Vagina (tissue), 2 donors: ENCODE measurements at regions not wholly inside any gene's neighbourhood (a gene's known extent, or its start where the extent isn't known, plus 50 kb on each side); places are given as distances from the start of the nearest gene placed in this dataset.

Experiments used
- DNase-seq, 2 donors: peaks; one replicate each; pipeline ENCODE4 v3.0.0-alpha.2; 2017; ENCODE audit errors: extremely low spot score in 2 of 2
- H3K27ac ChIP-seq: fragments of 200-600 bp; sonication (generic); one replicate; pipeline ENCODE4 v1.5.1; 2019
- H3K27me3 ChIP-seq: fragments of 200-600 bp; sonication (generic); one replicate; pipeline ENCODE4 v1.5.1; 2019
- H3K36me3 ChIP-seq, 2 donors: fragments of 200-600 bp; sonication (generic); one replicate each; pipeline ENCODE4 v1.5.1; 2017 to 2019
- H3K4me1 ChIP-seq: fragments of 200-600 bp; sonication (generic); one replicate; pipeline ENCODE4 v1.5.1; 2019
- H3K4me3 ChIP-seq, 2 donors: fragments of 200-600 bp; sonication (generic); 1 replicate in 1 of 2; 2 replicates in 1 of 2; pipeline ENCODE4 v1.5.1; 2016 to 2019
- H3K9me3 ChIP-seq: fragments of 200-600 bp; sonication (generic); one replicate; pipeline ENCODE4 v1.5.1; 2019
- POLR2A ChIP-seq, 2 donors: fragments of 450-650 bp; IDR thresholded peaks; one replicate each; pipeline ENCODE4 v1.6.1; 2017; ENCODE audit warnings: antibody characterized with exemption in 2 of 2, mild to moderate bottlenecking in 2 of 2, moderate library complexity in 2 of 2
- POLR2AphosphoS5 ChIP-seq, 2 donors: sonication (generic); formaldehyde crosslinking; IDR thresholded peaks; one replicate each; pipeline ENCODE4 v1.9.0; 2017; ENCODE audit warnings: antibody characterized with exemption in 2 of 2, mild to moderate bottlenecking in 2 of 2, low read depth in 1 of 2; ENCODE audit not compliant: insufficient read depth in 1 of 2
- intact Hi-C: fragments of 100-400 bp; cut with DNase I; formaldehyde crosslinking; loops from one replicate; pipeline ENCODE4 v1.15.1; 2023
- TF ChIP-seq, protein P1 (sequence below), 3 experiments: fragments of 450-650 bp in 2 of 3; fragments of 200-600 bp in 1 of 3; sonication (generic) in 1 of 3; IDR thresholded peaks; one replicate each; pipeline ENCODE4 v1.5.1; 2017 to 2019; ENCODE audit warnings: antibody characterized with exemption in 3 of 3, mild to moderate bottlenecking in 2 of 3, moderate library complexity in 2 of 3

DNA sequence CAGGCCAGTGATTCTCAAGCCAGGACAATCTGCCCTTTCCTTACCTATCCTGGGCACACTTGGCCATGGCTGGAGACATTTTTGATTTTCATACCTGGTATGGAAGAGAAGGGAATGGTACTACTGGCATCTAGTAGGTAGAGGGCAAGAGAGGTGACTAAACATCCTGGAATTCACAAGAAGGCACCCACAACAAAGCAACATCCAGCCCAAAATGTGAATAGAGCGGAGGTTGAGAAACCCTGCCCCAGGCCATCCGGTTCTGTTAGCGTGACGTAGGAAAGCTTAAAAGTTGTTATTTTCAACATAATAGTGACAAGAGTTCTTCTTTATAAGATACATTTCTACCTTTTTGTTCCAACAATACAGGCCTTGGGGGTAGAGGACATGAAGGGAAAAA lies 114.9 kb upstream of the ALX4 start:
- DNase-seq = no peak
- Histone ChIP-seq H3K4me1 (no peaks in the 10 kb centered on the region), H3K27me3 (no peaks in the 10 kb centered on the region), H3K4me3 (no peak overlapping the region), H3K27ac (no peak overlapping the region), H3K36me3 (no peaks in the 10 kb centered on the region), H3K9me3 (no peaks in the 10 kb centered on the region)
- intact Hi-C loops = no loop called here
- TF ChIP-seq, protein P1, sequence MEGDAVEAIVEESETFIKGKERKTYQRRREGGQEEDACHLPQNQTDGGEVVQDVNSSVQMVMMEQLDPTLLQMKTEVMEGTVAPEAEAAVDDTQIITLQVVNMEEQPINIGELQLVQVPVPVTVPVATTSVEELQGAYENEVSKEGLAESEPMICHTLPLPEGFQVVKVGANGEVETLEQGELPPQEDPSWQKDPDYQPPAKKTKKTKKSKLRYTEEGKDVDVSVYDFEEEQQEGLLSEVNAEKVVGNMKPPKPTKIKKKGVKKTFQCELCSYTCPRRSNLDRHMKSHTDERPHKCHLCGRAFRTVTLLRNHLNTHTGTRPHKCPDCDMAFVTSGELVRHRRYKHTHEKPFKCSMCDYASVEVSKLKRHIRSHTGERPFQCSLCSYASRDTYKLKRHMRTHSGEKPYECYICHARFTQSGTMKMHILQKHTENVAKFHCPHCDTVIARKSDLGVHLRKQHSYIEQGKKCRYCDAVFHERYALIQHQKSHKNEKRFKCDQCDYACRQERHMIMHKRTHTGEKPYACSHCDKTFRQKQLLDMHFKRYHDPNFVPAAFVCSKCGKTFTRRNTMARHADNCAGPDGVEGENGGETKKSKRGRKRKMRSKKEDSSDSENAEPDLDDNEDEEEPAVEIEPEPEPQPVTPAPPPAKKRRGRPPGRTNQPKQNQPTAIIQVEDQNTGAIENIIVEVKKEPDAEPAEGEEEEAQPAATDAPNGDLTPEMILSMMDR (IDR thresholded peaks at IDR 0.05) = no peak
- TF ChIP-seq POLR2A (IDR thresholded peaks at IDR 0.05) (no peak), POLR2AphosphoS5 (IDR thresholded peaks at IDR 0.05; ENCODE audit: insufficient read depth in 1 of 2, low read depth in 1 of 2) (no peak)

DNA sequence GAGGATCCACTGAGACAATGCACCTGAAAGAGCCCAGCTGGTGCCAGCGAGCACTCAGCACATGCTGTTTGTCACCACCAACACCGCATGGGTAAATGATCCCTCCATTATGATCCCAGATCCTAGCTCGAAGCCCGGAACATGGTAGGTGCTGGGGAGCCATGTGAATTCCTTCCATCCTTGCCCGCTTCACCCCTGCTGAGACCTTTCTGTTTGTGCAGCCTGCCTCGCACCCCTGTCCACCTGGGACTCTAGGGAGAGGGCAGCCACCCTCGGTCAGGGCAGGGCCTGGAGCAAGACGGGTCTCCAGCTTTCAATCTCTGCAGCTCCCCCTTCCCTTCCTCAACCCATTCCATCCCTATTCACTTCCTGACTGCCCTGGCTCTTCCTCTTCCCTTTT lies 116.2 kb upstream of the ALX4 start:
- DNase-seq = no peak
- Histone ChIP-seq H3K4me1 (no peaks in the 10 kb centered on the region), H3K4me3 (no peak overlapping the region), H3K36me3 (no peaks in the 10 kb centered on the region), H3K9me3 (no peaks in the 10 kb centered on the region), H3K27ac (no peak overlapping the region), H3K27me3 (no peaks in the 10 kb centered on the region)
- no peak for TF ChIP-seq POLR2AphosphoS5 (IDR thresholded peaks at IDR 0.05; ENCODE audit: insufficient read depth in 1 of 2, low read depth in 1 of 2)
- TF ChIP-seq, protein P1 (IDR thresholded peaks at IDR 0.05) = no peak
- TF ChIP-seq POLR2A (IDR thresholded peaks at IDR 0.05) = no peak
- intact Hi-C loops = no loop called here

DNA sequence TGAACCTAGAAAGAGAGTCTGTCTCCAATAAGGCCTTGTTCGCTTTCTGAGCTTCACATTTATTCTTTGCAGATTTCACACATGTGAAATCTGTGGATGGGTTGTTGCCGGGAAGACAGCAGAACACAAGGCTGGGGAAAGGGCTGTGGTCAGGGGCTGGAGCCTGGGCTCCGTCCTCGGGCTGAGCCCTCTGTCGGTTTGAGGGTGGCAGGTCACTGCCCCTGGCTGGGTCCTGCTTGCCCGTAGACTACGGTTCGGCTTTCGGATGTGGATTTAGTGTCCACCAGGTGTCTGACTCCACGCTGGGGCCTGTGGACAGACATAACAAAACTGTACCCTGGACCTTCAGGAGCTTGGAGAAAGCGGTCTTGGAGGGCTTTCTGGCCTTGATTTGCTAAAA lies 117.0 kb upstream of the ALX4 start:
- Histone ChIP-seq H3K27ac (no peak overlapping the region), H3K4me3 (no peak overlapping the region), H3K4me1 (no peaks in the 10 kb centered on the region), H3K36me3 (no peaks in the 10 kb centered on the region), H3K9me3 (no peaks in the 10 kb centered on the region), H3K27me3 (no peaks in the 10 kb centered on the region)
- TF ChIP-seq POLR2AphosphoS5 (IDR thresholded peaks at IDR 0.05; ENCODE audit: insufficient read depth in 1 of 2, low read depth in 1 of 2) (no peak), POLR2A (IDR thresholded peaks at IDR 0.05) (no peak)
- TF ChIP-seq, protein P1 (IDR thresholded peaks at IDR 0.05) = no peak
- no peak for DNase-seq
- intact Hi-C loops = no loop called here

DNA sequence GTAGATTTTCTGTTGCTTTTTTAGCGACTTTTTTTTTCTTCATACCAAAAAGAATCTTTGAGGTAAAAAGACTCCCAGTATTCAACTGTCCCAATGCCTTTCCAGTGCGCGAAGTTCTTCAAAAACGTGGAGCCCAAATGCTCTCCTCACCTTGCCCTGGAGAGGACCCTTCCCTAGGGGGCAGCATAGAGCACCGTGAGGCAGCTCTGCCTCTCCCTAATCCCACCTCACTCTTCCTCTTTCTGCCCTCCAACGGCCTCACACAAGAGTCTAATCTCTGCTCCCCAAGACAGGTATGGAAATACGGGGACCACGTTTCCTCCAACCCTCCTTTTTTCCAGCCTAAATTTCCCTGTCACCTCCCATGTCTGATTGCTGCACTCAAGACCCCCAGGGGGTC lies 117.5 kb upstream of the ALX4 start:
- no peaks in the 10 kb centered on the region for H3K4me1 ChIP-seq
- H3K36me3 ChIP-seq = no peaks in the 10 kb centered on the region
- no peak for DNase-seq
- intact Hi-C loops = no loop called here
- no peaks in the 10 kb centered on the region for H3K9me3 ChIP-seq
- H3K27ac ChIP-seq = no peak overlapping the region
- H3K27me3 ChIP-seq = no peaks in the 10 kb centered on the region
- TF ChIP-seq, protein P1 (IDR thresholded peaks at IDR 0.05) = no peak
- TF ChIP-seq POLR2A (IDR thresholded peaks at IDR 0.05) (no peak), POLR2AphosphoS5 (IDR thresholded peaks at IDR 0.05; ENCODE audit: insufficient read depth in 1 of 2, low read depth in 1 of 2) (no peak)
- H3K4me3 ChIP-seq = no peak overlapping the region

DNA sequence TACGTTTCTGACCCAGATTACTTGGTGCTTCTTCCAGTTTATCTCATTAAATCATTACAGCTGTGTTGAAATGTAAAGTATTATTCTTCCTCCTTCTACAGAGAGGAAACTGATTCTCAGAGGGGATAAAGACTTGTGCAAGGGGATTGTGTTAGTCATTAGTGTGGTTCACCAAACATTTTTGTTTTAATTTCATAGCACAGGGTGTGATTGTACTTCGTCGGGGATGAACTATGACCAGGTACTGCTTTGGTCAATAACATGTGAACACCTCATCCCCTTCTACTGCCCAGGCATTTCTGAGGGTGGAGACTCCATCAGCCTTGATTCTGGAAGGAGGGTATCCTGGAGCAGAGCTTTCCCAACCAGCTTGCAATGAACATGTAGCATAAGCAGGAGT lies 120.2 kb upstream of the ALX4 start:
- no peak for DNase-seq
- intact Hi-C loops = no loop called here

More for the DNA sequence above, 120.2 kb upstream of the ALX4 start:
- Histone ChIP-seq H3K27me3 (no peaks in the 10 kb centered on the region), H3K36me3 (no peaks in the 10 kb centered on the region), H3K4me3 (no peak overlapping the region), H3K9me3 (no peaks in the 10 kb centered on the region), H3K27ac (no peak overlapping the region), H3K4me1 (no peaks in the 10 kb centered on the region)
- TF ChIP-seq POLR2AphosphoS5 (IDR thresholded peaks at IDR 0.05; ENCODE audit: insufficient read depth in 1 of 2, low read depth in 1 of 2) = no peak
- TF ChIP-seq, protein P1 (IDR thresholded peaks at IDR 0.05) = no peak
- TF ChIP-seq POLR2A (IDR thresholded peaks at IDR 0.05) = no peak
